ENCODE measurements at regions not wholly inside any gene's neighbourhood (a gene's known extent, or its start where the extent isn't known, plus 50 kb on each side); places are given as distances from the start of the nearest gene placed in this dataset.

GRCh38 chr13:103308667-103309066 is 242.4 kb upstream of the SLC10A2 start:
- Histone ChIP-seq H3K27ac (no peak overlapping the region), H3K9me3 (no peaks in the 10 kb centered on the region), H3K4me2 (no peak overlapping the region), H3K4me3 (no peak overlapping the region), H3K36me3 (no peaks in the 10 kb centered on the region), H3K27me3 (no peaks in the 10 kb centered on the region), H3K9ac (no peak overlapping the region), H4K20me1 (no peaks in the 10 kb centered on the region), H3K4me1 (no peaks in the 10 kb centered on the region)
- no peak for TF ChIP-seq Cebpa-rat (IDR thresholded peaks at IDR 0.05)

GRCh38 chr13:103306163-103306562 is 239.9 kb upstream of the SLC10A2 start:
- H3K4me2 ChIP-seq: no peak overlapping the region
- TF ChIP-seq Cebpa-rat (IDR thresholded peaks at IDR 0.05): no peak
- H3K4me1 ChIP-seq: no peaks in the 10 kb centered on the region
- no peaks in the 10 kb centered on the region for H3K9me3 ChIP-seq
- H3K9ac ChIP-seq: no peak overlapping the region
- no peaks in the 10 kb centered on the region for H3K27me3 ChIP-seq
- H3K4me3 ChIP-seq: no peak overlapping the region
- H3K36me3 ChIP-seq: no peaks in the 10 kb centered on the region
- H3K27ac ChIP-seq: no peak overlapping the region
- no peaks in the 10 kb centered on the region for H4K20me1 ChIP-seq

- Histone ChIP-seq H4K20me1 (no peaks in the 10 kb centered on the region), H3K4me1 (no peaks in the 10 kb centered on the region), H3K36me3 (no peaks in the 10 kb centered on the region), H3K9ac (no peak overlapping the region), H3K4me3 (no peak overlapping the region), H3K27ac (no peak overlapping the region), H3K9me3 (no peaks in the 10 kb centered on the region), H3K27me3 (no peaks in the 10 kb centered on the region), H3K4me2 (no peak overlapping the region)
- TF ChIP-seq Cebpa-rat (IDR thresholded peaks at IDR 0.05): no peak
These were observed 236.9 kb upstream of the SLC10A2 start for GRCh38 chr13:103303078-103303651.

GRCh38 chr13:103302676-103303075 is 236.5 kb upstream of the SLC10A2 start:
- Histone ChIP-seq H3K36me3 (no peaks in the 10 kb centered on the region), H3K9me3 (no peaks in the 10 kb centered on the region), H3K27ac (no peak overlapping the region), H3K27me3 (no peaks in the 10 kb centered on the region), H4K20me1 (no peaks in the 10 kb centered on the region), H3K4me1 (no peaks in the 10 kb centered on the region), H3K4me2 (no peak overlapping the region), H3K9ac (no peak overlapping the region), H3K4me3 (no peak overlapping the region)
- no peak for TF ChIP-seq Cebpa-rat (IDR thresholded peaks at IDR 0.05)

- H3K4me1 ChIP-seq: no peaks in the 10 kb centered on the region
- no peak overlapping the region for H3K27ac ChIP-seq
- no peak overlapping the region for H3K4me3 ChIP-seq
- no peaks in the 10 kb centered on the region for H3K36me3 ChIP-seq
- H4K20me1 ChIP-seq: no peaks in the 10 kb centered on the region
- peaks cover 14% of the 10 kb centered on the region for H3K9me3 ChIP-seq
- H3K27me3 ChIP-seq: no peaks in the 10 kb centered on the region
- no peak overlapping the region for H3K9ac ChIP-seq
- no peak for TF ChIP-seq Cebpa-rat (IDR thresholded peaks at IDR 0.05)
- H3K4me2 ChIP-seq: no peak overlapping the region
These were observed 232.9 kb upstream of the SLC10A2 start for GRCh38 chr13:103299079-103299478.

- H4K20me1 ChIP-seq: no peaks in the 10 kb centered on the region
- H3K9me3 ChIP-seq: peaks cover 14% of the 10 kb centered on the region
- H3K27me3 ChIP-seq: no peaks in the 10 kb centered on the region
- H3K9ac ChIP-seq: no peak overlapping the region
- H3K4me2 ChIP-seq: no peak overlapping the region
- no peak for TF ChIP-seq Cebpa-rat (IDR thresholded peaks at IDR 0.05)
- H3K36me3 ChIP-seq: no peaks in the 10 kb centered on the region
- H3K4me3 ChIP-seq: no peak overlapping the region
- H3K27ac ChIP-seq: no peak overlapping the region
- peaks cover 7% of the 10 kb centered on the region for H3K4me1 ChIP-seq
These were observed 230.9 kb upstream of the SLC10A2 start for GRCh38 chr13:103297083-103297482.

GRCh38 chr13:103291798-103292572 is 225.8 kb upstream of the SLC10A2 start:
- Histone ChIP-seq H3K27ac (no peak overlapping the region), H3K4me1 (peaks cover 22% of the 10 kb centered on the region), H3K4me2 (peak overlapping the region; percentile 29), H3K36me3 (no peaks in the 10 kb centered on the region), H4K20me1 (no peaks in the 10 kb centered on the region), H3K27me3 (no peaks in the 10 kb centered on the region), H3K4me3 (no peak overlapping the region), H3K9me3 (peaks cover 8% of the 10 kb centered on the region), H3K9ac (no peak overlapping the region)
- TF ChIP-seq Cebpa-rat (IDR thresholded peaks at IDR 0.05): no peak

GRCh38 chr13:103291226-103291625 is 225.0 kb upstream of the SLC10A2 start:
- TF ChIP-seq Cebpa-rat (IDR thresholded peaks at IDR 0.05): no peak
- Histone ChIP-seq H3K9ac (no peak overlapping the region), H3K4me3 (no peak overlapping the region), H4K20me1 (no peaks in the 10 kb centered on the region), H3K9me3 (0 out of 2 replicates have a peak, but pooled peaks cover under 1% of the 10 kb centered on the region), H3K36me3 (no peaks in the 10 kb centered on the region), H3K4me1 (peaks cover 22% of the 10 kb centered on the region), H3K4me2 (peak overlapping the region; percentile 29), H3K27me3 (no peaks in the 10 kb centered on the region), H3K27ac (no peak overlapping the region)

- no peak overlapping the region for H3K4me2 ChIP-seq
- no peaks in the 10 kb centered on the region for H3K27me3 ChIP-seq
- H3K9me3 ChIP-seq: no peaks in the 10 kb centered on the region
- H3K27ac ChIP-seq: no peak overlapping the region
- no peak for TF ChIP-seq Cebpa-rat (IDR thresholded peaks at IDR 0.05)
- H3K9ac ChIP-seq: no peak overlapping the region
- peaks cover 22% of the 10 kb centered on the region for H3K4me1 ChIP-seq
- H3K4me3 ChIP-seq: no peak overlapping the region
- no peaks in the 10 kb centered on the region for H4K20me1 ChIP-seq
- no peaks in the 10 kb centered on the region for H3K36me3 ChIP-seq
These were observed 223.5 kb upstream of the SLC10A2 start for GRCh38 chr13:103289681-103290080.

- Histone ChIP-seq H3K9me3 (no peaks in the 10 kb centered on the region), H4K20me1 (no peaks in the 10 kb centered on the region), H3K4me2 (peak overlapping the region; percentile 10; the same call in 1 of the 2 replicates), H3K4me1 (peaks cover 22% of the 10 kb centered on the region), H3K36me3 (no peaks in the 10 kb centered on the region), H3K9ac (no peak overlapping the region), H3K4me3 (no peak overlapping the region), H3K27me3 (peaks cover 4% of the 10 kb centered on the region; the same call in 1 of the 2 replicates), H3K27ac (no peak overlapping the region)
- TF ChIP-seq Cebpa-rat (IDR thresholded peaks at IDR 0.05): no peak
These were observed 221.9 kb upstream of the SLC10A2 start for GRCh38 chr13:103288114-103288513.
